ENCODE measurements at regions not wholly inside any gene's neighbourhood (a gene's known extent, or its start where the extent isn't known, plus 50 kb on each side); places are given as distances from the start of the nearest gene placed in this dataset.

GRCh38 chr11:28697920-28698827 lies 590.0 kb downstream of the METTL15 start:
- TF ChIP-seq CTCF (conservative IDR thresholded peaks at IDR 0.05): peak; percentile 92
- H3K27ac ChIP-seq: no peak overlapping the region

DNA sequence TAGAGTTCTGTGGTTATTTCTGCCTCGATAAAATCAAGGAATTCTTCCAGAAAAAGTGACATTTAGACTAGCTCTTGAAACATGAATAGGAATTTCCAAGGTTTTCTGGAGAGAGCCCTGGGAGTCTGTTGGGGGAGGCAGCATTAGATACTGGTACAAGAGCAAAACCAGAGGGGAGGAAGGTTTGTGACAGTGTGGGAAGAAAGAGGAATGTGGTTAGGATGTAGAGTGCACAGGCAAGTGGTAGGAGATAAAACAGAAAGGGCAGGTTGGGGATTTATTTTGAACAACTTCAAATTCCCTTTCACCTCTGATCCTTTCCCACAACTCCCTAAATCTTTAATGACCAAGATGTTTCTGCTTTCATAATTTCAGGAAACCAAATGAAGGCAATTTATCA lies 588.4 kb downstream of the METTL15 start:
- no peak for TF ChIP-seq CTCF (conservative IDR thresholded peaks at IDR 0.05)
- no peak overlapping the region for H3K27ac ChIP-seq

GRCh38 chr11:28690746-28691145 lies 582.6 kb downstream of the METTL15 start:
- no peak overlapping the region for H3K27ac ChIP-seq
- TF ChIP-seq CTCF (conservative IDR thresholded peaks at IDR 0.05): no peak

- H3K27ac ChIP-seq: no peak overlapping the region
- TF ChIP-seq CTCF (conservative IDR thresholded peaks at IDR 0.05): no peak
These were observed 575.9 kb downstream of the METTL15 start for GRCh38 chr11:28684011-28684586.

DNA sequence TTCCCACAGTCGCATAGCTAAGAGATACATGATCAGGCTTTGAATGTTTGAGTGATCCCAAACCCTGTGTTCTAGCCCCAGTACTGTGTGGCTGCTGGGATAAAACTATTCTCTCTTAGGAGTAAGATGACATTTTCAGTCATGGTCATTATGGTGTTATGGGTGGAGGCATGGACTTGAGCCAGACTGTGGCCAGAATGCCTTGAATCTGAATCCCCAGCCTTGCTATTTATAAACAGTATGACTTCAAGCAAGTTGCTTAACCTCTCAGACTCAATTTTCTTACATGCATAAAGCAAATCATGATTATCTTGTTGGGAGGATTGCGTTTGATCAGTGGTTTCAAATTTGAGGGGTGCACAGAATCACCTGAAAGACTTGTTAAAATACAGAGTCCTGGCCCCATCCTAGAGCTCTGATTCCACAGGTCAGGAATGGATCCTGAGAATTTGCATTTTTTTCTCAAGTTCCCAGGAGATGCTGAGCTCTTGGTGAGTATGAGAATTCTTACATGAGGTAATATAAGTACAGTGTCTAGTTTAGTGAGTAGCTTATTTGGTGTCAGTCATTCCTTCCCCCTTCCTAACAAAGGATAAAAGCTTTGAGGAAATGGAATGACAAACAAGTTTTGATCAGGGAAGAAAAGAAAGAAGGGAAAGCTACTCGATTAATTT lies 571.7 kb downstream of the METTL15 start:
- H3K27ac ChIP-seq: no peak overlapping the region
- TF ChIP-seq CTCF (conservative IDR thresholded peaks at IDR 0.05): no peak

- TF ChIP-seq CTCF (conservative IDR thresholded peaks at IDR 0.05): no peak
- no peak overlapping the region for H3K27ac ChIP-seq
These were observed 569.5 kb downstream of the METTL15 start for GRCh38 chr11:28677721-28678120.

- H3K27ac ChIP-seq: no peak overlapping the region
- no peak for TF ChIP-seq CTCF (conservative IDR thresholded peaks at IDR 0.05)
These were observed 567.0 kb downstream of the METTL15 start for GRCh38 chr11:28675183-28675582.
